ENCODE measurements at regions not wholly inside any gene's neighbourhood (a gene's known extent, or its start where the extent isn't known, plus 50 kb on each side); places are given as distances from the start of the nearest gene placed in this dataset.
A peak's percentile ranks its signal among the peaks of the same experiment; 100 is the strongest.

DNA sequence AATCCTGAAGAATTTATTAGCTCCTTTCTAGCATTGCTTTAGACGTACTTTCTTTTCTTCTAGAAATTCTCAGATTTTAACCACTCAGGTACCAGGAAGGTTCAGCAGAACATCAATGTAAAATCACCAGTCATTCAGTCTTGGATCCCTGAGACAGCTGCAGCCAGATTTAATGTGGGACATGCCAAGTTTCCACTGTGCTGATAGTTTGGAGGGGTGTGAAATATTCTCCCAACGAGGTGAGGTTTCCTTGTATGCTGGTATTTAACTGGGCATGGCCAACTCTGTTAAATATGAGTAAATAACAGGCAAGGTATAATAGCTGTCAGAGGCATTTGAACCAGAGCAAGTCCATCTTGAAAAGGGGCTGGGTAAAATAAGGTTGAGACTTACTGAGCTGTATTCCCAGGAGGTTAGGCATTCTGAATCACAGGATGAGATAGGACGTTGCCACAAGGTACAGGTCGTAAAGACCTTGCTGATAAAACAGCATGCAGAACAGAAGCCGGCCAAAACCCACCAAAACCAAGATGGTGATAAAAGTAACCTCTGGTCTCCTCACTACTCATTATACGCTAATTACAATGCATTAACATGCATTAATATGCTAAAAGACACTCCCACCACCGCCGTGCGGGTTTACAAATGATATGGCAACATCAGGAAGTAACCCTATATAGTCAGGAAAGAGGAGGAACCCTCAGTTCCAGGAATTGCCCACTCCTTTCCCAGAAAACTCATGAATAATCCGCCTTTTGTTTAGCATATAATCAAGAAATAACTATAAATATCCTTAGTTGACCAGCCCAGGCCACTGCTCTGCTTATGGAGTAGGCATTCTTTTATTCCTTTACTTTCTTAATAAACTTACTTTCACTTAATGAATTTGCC is 75.2 kb upstream of the RASSF8 start:
- DNase-seq: no peak
- H3K9me3 ChIP-seq: no peaks in the 10 kb centered on the region
- no peaks in the 10 kb centered on the region for H3K27me3 ChIP-seq
- H3K4me1 ChIP-seq: no peaks in the 10 kb centered on the region
- H3K27ac ChIP-seq: no peak overlapping the region
- H3K4me3 ChIP-seq: no peak overlapping the region
- ATAC-seq: no peak
- TF ChIP-seq, protein P1, sequence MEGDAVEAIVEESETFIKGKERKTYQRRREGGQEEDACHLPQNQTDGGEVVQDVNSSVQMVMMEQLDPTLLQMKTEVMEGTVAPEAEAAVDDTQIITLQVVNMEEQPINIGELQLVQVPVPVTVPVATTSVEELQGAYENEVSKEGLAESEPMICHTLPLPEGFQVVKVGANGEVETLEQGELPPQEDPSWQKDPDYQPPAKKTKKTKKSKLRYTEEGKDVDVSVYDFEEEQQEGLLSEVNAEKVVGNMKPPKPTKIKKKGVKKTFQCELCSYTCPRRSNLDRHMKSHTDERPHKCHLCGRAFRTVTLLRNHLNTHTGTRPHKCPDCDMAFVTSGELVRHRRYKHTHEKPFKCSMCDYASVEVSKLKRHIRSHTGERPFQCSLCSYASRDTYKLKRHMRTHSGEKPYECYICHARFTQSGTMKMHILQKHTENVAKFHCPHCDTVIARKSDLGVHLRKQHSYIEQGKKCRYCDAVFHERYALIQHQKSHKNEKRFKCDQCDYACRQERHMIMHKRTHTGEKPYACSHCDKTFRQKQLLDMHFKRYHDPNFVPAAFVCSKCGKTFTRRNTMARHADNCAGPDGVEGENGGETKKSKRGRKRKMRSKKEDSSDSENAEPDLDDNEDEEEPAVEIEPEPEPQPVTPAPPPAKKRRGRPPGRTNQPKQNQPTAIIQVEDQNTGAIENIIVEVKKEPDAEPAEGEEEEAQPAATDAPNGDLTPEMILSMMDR (IDR thresholded peaks at IDR 0.05): no peak
- no peaks in the 10 kb centered on the region for H3K36me3 ChIP-seq
- intact Hi-C loops (cut with DNase I): no loop called here

DNA sequence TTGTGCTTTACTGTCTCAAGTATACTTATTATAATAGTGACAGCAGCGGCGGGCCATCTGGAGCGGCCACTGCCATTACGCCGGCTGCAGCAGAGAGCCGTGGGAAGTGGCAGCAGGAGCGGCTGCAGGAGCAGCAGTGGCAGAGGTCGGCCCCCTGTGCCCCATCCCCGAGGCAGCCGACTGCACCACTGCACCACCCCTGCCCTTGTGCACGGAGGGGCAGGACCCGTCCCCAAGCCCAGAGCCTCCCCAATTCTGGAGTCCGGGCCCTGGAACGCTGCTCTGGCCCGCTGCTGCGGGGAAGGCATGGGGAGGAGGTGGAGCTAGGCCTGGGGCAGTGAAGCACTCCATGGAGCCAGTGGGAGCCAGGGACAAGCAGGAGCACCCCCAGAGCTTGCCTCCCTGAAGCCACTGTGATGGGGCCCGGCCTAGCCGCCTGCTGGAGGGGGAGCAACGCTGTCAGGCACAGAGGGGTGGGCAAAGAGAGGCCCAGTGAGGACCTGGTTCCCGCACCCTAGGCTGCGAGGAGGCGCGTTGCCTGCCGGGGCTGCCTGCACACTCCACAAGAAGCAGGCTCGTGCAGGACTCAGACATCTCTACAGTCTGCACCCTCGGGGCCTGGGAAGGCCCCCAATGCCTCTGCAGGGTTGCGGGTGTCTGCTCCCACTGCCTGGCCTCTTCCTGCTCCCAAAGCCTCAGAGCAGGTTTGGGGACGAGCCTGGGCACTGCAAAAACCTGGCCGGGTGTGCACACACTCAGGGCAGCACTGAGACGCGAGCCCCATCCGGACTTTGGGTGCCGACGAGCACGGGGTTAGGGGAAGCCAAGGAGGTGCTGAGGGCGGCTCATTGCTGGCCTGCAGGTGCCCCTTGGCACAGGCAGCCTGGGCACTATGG is 74.2 kb upstream of the RASSF8 start:
- no peak overlapping the region for H3K4me3 ChIP-seq
- H3K9me3 ChIP-seq: no peaks in the 10 kb centered on the region
- H3K27me3 ChIP-seq: no peaks in the 10 kb centered on the region
- ATAC-seq: peak; percentile 27
- TF ChIP-seq, protein P1 (IDR thresholded peaks at IDR 0.05): no peak
- intact Hi-C loops (cut with DNase I): no loop called here
- H3K27ac ChIP-seq: no peak overlapping the region
- H3K36me3 ChIP-seq: no peaks in the 10 kb centered on the region
- DNase-seq: no peak
- no peaks in the 10 kb centered on the region for H3K4me1 ChIP-seq

DNA sequence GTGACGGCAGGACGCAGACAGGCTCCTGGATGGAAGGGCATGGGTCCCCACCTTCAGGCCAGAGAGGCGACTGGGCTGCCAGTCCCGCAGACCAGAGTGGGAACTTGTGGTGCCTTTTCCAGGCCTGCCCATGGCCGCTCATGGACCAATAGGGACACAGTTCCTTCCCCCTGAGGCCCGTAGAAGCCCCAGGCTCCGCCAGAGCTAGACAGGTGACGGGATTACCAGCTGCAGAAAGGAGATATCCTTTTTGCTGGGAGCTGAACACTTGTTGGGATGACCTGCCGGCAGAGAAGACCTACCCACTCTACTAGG is 73.6 kb upstream of the RASSF8 start:
- Histone ChIP-seq H3K27me3 (no peaks in the 10 kb centered on the region), H3K9me3 (no peaks in the 10 kb centered on the region), H3K4me1 (no peaks in the 10 kb centered on the region), H3K4me3 (no peak overlapping the region), H3K27ac (no peak overlapping the region), H3K36me3 (no peaks in the 10 kb centered on the region)
- TF ChIP-seq, protein P1 (IDR thresholded peaks at IDR 0.05): no peak
- no peak for DNase-seq
- ATAC-seq: no peak
- intact Hi-C loops (cut with DNase I): no loop called here

DNA sequence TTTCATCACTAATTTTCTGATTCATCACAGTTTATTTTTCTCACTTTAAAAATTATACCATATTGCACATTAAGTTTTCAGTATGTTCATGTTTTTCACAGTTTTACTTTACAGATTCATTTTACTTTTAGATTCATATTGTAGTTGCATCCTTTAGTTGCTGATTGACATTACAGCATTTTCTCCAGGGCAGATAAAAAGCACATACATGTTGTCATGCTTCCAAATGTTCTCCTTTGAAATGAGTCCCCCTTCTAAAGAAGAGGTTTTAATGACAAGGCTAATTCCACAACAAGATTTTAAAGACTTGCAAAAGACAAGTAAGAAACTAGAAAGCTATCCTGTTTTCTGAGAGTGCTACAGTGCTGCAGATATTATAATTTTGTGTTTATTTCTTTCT is 72.1 kb upstream of the RASSF8 start:
- no peaks in the 10 kb centered on the region for H3K27me3 ChIP-seq
- ATAC-seq (no peak), DNase-seq (no peak)
- H3K36me3 ChIP-seq: no peaks in the 10 kb centered on the region
- TF ChIP-seq, protein P1 (IDR thresholded peaks at IDR 0.05): no peak
- no peak overlapping the region for H3K27ac ChIP-seq
- H3K9me3 ChIP-seq: no peaks in the 10 kb centered on the region
- no peak overlapping the region for H3K4me3 ChIP-seq
- intact Hi-C loops (cut with DNase I): no loop called here
- no peaks in the 10 kb centered on the region for H3K4me1 ChIP-seq

DNA sequence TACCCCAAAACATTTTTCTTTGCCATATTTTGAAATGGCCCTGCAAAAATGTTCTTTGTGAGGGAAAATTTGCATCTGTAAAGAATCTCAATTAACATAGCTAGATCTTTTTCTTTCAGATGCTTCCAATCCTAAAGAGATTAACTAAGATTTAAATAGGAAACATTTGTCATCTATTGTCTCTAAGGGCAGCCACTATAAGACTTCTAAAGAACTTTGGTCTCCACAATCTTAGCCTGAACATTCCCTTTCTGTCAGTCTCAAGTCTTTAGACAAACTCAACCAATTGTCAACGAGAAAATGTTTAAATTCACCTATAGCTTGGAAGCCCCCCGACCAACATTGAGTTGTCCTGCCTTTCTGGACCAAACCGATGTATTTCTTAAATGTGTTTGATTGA is 71.1 kb upstream of the RASSF8 start:
- TF ChIP-seq, protein P1 (IDR thresholded peaks at IDR 0.05): no peak
- DNase-seq (no peak), ATAC-seq (no peak)
- Histone ChIP-seq H3K4me3 (no peak overlapping the region), H3K9me3 (no peaks in the 10 kb centered on the region), H3K36me3 (no peaks in the 10 kb centered on the region), H3K27ac (no peak overlapping the region), H3K27me3 (no peaks in the 10 kb centered on the region), H3K4me1 (no peaks in the 10 kb centered on the region)
- intact Hi-C loops (cut with DNase I): no loop called here
